ENCODE measurements at regions not wholly inside any gene's neighbourhood (a gene's known extent, or its start where the extent isn't known, plus 50 kb on each side); places are given as distances from the start of the nearest gene placed in this dataset.

DNA sequence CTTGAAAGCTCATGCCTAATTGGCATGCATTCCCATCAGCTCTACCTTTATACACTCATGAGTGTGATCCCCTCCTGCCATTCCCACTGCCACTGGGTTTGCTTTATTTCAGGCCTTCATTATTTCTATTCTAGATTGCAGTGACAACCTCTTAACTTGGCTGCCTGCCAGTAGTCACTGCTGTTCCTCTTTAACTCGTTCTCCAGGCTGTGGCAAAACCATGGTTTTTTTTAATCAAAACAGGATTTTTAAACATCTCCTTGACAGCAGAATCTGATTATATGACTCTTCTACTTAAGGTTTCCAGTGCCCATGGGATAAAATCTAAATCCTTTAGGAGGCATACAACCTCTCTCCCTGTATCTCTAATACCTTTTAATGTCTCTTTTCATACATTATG, 223.7 kb upstream of the PCDH15 start:
- H3K4me1 Mint-ChIP-seq: no peaks in the 10 kb centered on the region
- no peaks in the 10 kb centered on the region for H3K27me3 Mint-ChIP-seq (ENCODE audit: low read depth)
- H3K27ac Mint-ChIP-seq (ENCODE audit: unreplicated experiment): no peak overlapping the region
- no peaks in the 10 kb centered on the region for H3K9me3 Mint-ChIP-seq
- DNase-seq (ENCODE audit: low read depth, low spot score): no peak
- TF ChIP-seq, protein P1, sequence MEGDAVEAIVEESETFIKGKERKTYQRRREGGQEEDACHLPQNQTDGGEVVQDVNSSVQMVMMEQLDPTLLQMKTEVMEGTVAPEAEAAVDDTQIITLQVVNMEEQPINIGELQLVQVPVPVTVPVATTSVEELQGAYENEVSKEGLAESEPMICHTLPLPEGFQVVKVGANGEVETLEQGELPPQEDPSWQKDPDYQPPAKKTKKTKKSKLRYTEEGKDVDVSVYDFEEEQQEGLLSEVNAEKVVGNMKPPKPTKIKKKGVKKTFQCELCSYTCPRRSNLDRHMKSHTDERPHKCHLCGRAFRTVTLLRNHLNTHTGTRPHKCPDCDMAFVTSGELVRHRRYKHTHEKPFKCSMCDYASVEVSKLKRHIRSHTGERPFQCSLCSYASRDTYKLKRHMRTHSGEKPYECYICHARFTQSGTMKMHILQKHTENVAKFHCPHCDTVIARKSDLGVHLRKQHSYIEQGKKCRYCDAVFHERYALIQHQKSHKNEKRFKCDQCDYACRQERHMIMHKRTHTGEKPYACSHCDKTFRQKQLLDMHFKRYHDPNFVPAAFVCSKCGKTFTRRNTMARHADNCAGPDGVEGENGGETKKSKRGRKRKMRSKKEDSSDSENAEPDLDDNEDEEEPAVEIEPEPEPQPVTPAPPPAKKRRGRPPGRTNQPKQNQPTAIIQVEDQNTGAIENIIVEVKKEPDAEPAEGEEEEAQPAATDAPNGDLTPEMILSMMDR (conservative IDR thresholded peaks at IDR 0.05): no peak
- H3K36me3 Mint-ChIP-seq (ENCODE audit: low read depth): no peaks in the 10 kb centered on the region
- H3K4me3 Mint-ChIP-seq: no peak overlapping the region

GRCh38 chr10:55019439-55019838, 218.4 kb upstream of the PCDH15 start:
- no peaks in the 10 kb centered on the region for H3K36me3 Mint-ChIP-seq (ENCODE audit: low read depth)
- TF ChIP-seq, protein P1 (conservative IDR thresholded peaks at IDR 0.05): no peak
- DNase-seq (ENCODE audit: low read depth, low spot score): no peak
- no peaks in the 10 kb centered on the region for H3K9me3 Mint-ChIP-seq
- no peak overlapping the region for H3K4me3 Mint-ChIP-seq
- no peaks in the 10 kb centered on the region for H3K27me3 Mint-ChIP-seq (ENCODE audit: low read depth)
- H3K27ac Mint-ChIP-seq (ENCODE audit: unreplicated experiment): no peak overlapping the region
- H3K4me1 Mint-ChIP-seq: no peaks in the 10 kb centered on the region

GRCh38 chr10:55013318-55013717, 212.3 kb upstream of the PCDH15 start:
- no peak overlapping the region for H3K27ac Mint-ChIP-seq (ENCODE audit: unreplicated experiment)
- no peaks in the 10 kb centered on the region for H3K36me3 Mint-ChIP-seq (ENCODE audit: low read depth)
- no peak for DNase-seq (ENCODE audit: low read depth, low spot score)
- no peaks in the 10 kb centered on the region for H3K27me3 Mint-ChIP-seq (ENCODE audit: low read depth)
- no peaks in the 10 kb centered on the region for H3K9me3 Mint-ChIP-seq
- TF ChIP-seq, protein P1 (conservative IDR thresholded peaks at IDR 0.05): no peak
- H3K4me3 Mint-ChIP-seq: no peak overlapping the region
- peaks cover 18% of the 10 kb centered on the region for H3K4me1 Mint-ChIP-seq

DNA sequence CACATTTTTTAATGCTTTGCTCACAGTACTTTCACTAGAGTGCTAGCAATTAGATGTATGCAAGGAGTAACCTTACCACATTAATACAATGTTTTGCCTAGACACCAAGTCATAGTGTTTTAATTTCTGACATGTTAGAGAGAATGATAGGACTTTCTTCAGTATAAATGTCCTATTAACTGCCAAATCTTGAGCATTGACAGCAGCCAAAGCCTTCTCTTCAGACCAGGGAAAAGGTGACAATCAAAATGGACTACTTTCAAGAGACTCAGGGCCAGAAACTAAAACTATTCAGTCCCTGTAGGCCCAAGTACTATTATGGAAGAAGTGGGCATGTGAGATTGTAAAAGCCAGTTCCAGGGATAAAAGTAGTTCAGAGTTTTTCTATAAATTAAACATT, 201.4 kb upstream of the PCDH15 start:
- H3K36me3 Mint-ChIP-seq (ENCODE audit: low read depth): peaks cover 16% of the 10 kb centered on the region
- H3K9me3 Mint-ChIP-seq: peaks cover 14% of the 10 kb centered on the region
- no peaks in the 10 kb centered on the region for H3K27me3 Mint-ChIP-seq (ENCODE audit: low read depth)
- no peaks in the 10 kb centered on the region for H3K4me1 Mint-ChIP-seq
- TF ChIP-seq, protein P1 (conservative IDR thresholded peaks at IDR 0.05): no peak
- DNase-seq (ENCODE audit: low read depth, low spot score): no peak
- H3K27ac Mint-ChIP-seq (ENCODE audit: unreplicated experiment): no peak overlapping the region
- no peak overlapping the region for H3K4me3 Mint-ChIP-seq

DNA sequence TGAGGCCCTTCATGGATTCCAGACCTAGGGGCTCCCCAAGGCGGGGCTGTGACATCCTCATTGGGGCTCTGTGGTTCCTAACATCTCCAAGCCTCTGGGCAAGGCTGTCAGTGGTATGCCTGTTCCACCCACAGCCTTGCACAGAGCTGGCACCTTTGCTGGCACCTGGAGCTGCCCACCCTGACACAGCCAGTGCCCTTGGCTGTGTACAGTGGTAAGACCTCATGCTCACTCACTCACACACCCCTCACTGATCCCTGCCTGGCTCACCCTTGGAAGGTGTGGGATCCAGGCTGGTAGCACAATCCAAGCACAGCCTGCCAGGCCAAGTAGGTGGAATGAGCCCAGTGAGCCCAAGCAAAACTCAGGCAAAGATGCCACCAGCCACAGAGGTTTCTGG, 200.4 kb upstream of the PCDH15 start:
- no peak for DNase-seq (ENCODE audit: low read depth, low spot score)
- peaks cover 16% of the 10 kb centered on the region for H3K36me3 Mint-ChIP-seq (ENCODE audit: low read depth)

More for the DNA sequence above, 200.4 kb upstream of the PCDH15 start:
- Mint-ChIP-seq H3K4me3 (no peak overlapping the region), H3K4me1 (no peaks in the 10 kb centered on the region), H3K27me3 (ENCODE audit: low read depth) (no peaks in the 10 kb centered on the region), H3K9me3 (peaks cover 16% of the 10 kb centered on the region), H3K27ac (ENCODE audit: unreplicated experiment) (no peak overlapping the region)
- TF ChIP-seq, protein P1 (conservative IDR thresholded peaks at IDR 0.05): no peak
